Activated naive CD4-positive, alpha-beta T cell treated with anti-CD3 and anti-CD28 coated beads, Interleukin-2, amount 50 U/mL, for 72 hours (primary cell): ENCODE measurements at regions not wholly inside any gene's neighbourhood (a gene's known extent, or its start where the extent isn't known, plus 50 kb on each side); places are given as distances from the start of the nearest gene placed in this dataset.
"Not testable (repeated sequence)": the region's sequence is repeated elsewhere in the genome, so short reads cannot be mapped to it uniquely, and the experiment has no call there.

Experiments
- ATAC-seq, 2 donors: fragments of 150-1000 bp; cut with Tn5 transposase; 2 replicates each; pipeline ENCODE4 v1.10.0; 2021; ENCODE audit warnings: mild to moderate bottlenecking in 2 of 2, moderate library complexity in 2 of 2
- DNase-seq, 2 donors: peaks; one replicate each; pipeline ENCODE4 v3.0.0; 2021 to 2022; ENCODE audit warnings: low spot score in 2 of 2
- H3K27ac Mint-ChIP-seq, 2 donors: one replicate each; pipeline ENCODE4 v1.8.0; 2022; ENCODE audit warnings: mild to moderate bottlenecking in 2 of 2, mixed read lengths in 2 of 2
- H3K36me3 Mint-ChIP-seq, 2 donors: one replicate each; pipeline ENCODE4 v1.8.0; 2022; ENCODE audit warnings: mixed read lengths in 2 of 2
- H3K9me3 Mint-ChIP-seq, 2 donors: one replicate each; pipeline ENCODE4 v1.8.0; 2022; ENCODE audit warnings: mixed read lengths in 2 of 2

DNA sequence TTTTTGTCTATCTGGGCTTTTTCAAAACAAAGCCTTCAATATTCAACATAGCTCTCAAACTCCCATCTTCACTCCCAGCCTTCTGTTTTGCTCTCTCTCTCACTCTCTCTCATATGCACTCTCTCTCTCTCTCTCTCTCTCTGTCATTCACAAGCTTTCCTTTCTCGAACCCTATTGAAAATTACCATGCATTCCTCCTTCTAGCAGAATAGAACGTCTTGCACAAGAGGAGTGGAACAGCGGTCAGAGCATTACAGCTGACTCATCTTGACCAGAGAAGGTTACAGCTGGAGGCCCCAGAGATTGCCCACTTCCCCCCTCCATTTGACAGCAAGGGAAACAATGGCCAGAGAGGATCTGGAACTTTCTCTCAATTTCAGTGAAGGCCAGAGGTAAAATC is 51.0 kb upstream of the LIFR start:
- Mint-ChIP-seq H3K27ac (no peak overlapping the region), H3K9me3 (no peaks in the 10 kb centered on the region), H3K36me3 (no peaks in the 10 kb centered on the region)
- DNase-seq (no peak), ATAC-seq (no peak)

GRCh38 chr5:38607930-38608564 is 51.6 kb upstream of the LIFR start:
- no peak for ATAC-seq
- Mint-ChIP-seq H3K9me3 (no peaks in the 10 kb centered on the region), H3K27ac (no peak overlapping the region), H3K36me3 (no peaks in the 10 kb centered on the region)
- DNase-seq, result no peak

DNA sequence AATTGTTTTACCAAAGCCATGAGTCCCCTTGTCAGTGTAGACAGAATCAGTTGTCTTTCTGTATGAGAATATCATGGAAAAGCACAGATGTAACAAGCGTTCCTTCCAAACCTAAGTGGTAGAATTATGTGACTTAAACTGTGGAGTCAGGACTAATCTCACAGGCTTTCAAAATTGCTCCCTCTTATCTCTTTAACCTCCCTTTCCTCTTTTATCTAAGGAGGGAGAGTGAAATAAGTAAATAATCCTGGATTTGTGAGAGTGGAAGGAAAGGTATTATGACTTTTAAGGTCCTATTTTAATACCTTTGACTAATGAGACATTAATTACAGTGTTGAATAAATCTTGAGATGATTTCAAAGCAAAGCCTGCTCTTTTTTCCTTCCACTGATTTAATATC is 52.4 kb upstream of the LIFR start:
- ATAC-seq, result no peak

GRCh38 chr5:38612851-38613250 is 56.4 kb upstream of the LIFR start:
- H3K36me3 Mint-ChIP-seq, result no peaks in the 10 kb centered on the region
- no peak for ATAC-seq

More for the DNA sequence above, 52.4 kb upstream of the LIFR start:
- Mint-ChIP-seq H3K9me3 (no peaks in the 10 kb centered on the region), H3K36me3 (no peaks in the 10 kb centered on the region), H3K27ac (no peak overlapping the region)
- no peak for DNase-seq

DNA sequence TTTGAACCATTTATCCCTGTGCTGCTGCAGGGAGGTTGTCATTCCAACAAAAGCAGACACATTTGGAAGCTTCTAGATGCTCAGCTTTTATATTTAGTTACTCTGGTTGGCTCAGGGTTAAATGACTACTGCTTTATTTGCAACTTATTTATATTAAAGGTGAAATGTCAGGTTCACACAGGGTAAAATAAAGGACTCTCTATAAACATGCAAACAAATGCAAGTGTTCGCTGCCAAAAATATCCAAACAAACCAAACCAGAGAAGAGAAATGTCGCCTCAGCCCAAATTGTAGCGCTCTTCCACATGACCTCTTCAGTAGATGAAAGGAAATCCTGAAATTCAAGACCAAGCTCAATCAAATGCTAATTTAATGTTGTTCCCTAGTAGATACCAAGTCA is 57.0 kb upstream of the LIFR start:
- Mint-ChIP-seq H3K9me3 (peaks cover 7 to 13% of the 10 kb centered on the region in 2 donors), H3K36me3 (peaks cover 0 to 3% of the 10 kb centered on the region in 2 donors), H3K27ac (no peak overlapping the region)
- DNase-seq (no peak), ATAC-seq (no peak)

More at GRCh38 chr5:38612851-38613250, 56.4 kb upstream of the LIFR start:
- no peak overlapping the region for H3K27ac Mint-ChIP-seq
- DNase-seq, result no peak
- peaks cover 5 to 7% of the 10 kb centered on the region in 2 donors for H3K9me3 Mint-ChIP-seq

DNA sequence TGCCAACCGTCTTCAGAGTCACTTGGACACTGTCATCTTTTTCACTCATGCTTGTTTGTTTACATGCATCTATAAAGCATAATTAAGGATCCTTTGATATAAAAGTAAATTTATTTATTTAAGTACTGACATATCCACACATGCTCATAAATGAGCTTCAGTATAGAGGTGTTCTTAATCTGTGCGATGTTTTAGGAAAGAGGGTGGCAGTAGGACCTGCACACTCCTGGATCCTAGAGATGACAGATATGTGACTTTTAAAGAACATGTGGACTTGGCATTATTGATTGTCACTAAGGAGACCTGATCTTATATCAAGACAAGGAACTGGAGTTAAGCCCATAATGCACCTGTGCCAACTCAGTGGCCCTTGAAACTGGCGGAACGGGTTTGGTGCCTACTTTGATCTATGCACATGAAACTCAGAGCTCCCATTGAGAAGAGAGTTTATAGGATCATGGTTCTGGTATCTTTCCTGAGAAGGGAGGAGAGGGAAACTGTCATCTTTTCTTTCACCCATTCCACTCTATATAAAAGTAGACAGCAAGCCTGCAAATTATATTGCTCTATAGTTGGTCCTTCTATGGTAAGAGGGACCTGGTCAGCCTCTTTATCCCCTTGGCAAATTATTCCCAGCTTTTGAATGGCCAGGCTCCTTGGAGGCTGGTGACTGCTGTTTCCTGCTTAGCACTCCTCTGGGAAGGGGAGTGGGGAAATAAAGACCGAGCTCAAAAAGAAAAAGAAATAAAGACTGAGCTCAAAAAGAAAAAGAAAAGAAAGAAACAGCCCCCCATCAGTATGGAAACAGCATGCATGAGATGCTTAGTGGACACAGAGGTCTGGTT is 57.8 kb upstream of the LIFR start:
- no peak for DNase-seq
- ATAC-seq, result no peak
- H3K36me3 Mint-ChIP-seq, result peaks cover 0 to 8% of the 10 kb centered on the region in 2 donors

DNA sequence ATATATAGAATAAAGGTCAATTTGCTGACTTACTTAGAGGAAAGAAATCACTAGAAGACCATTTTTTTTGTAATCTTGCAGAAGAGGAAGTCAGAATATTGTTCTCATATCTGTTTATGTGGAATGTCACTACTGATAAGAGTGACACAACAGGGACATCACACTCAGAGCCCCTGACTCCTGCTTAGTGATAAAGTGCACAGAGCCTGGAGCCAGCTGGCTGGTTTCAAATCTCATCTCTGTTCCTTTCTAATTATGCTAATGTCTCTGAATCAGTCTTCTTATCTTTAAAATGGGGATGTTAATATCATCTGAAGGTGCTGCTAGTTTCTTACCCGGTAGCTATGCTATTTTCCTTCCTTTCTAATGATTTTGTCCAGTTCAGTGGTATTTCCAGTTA is 58.6 kb upstream of the LIFR start:
- no peak for ATAC-seq

More for the DNA sequence above, 57.8 kb upstream of the LIFR start:
- H3K27ac Mint-ChIP-seq, result no peak overlapping the region
- H3K9me3 Mint-ChIP-seq, result peaks cover 13 to 18% of the 10 kb centered on the region in 2 donors

GRCh38 chr5:38615981-38616451 is 59.6 kb upstream of the LIFR start:
- Mint-ChIP-seq H3K36me3 (peaks cover 0 to 8% of the 10 kb centered on the region in 2 donors), H3K27ac (no peak overlapping the region), H3K9me3 (peaks cover 22 to 24% of the 10 kb centered on the region in 2 donors)
- ATAC-seq, result no peak
- DNase-seq, result no peak

More for the DNA sequence above, 58.6 kb upstream of the LIFR start:
- Mint-ChIP-seq H3K27ac (no peak overlapping the region), H3K9me3 (peaks cover 14 to 18% of the 10 kb centered on the region in 2 donors), H3K36me3 (peaks cover 0 to 8% of the 10 kb centered on the region in 2 donors)
- DNase-seq, result no peak

- peaks cover 22 to 24% of the 10 kb centered on the region in 2 donors for H3K9me3 Mint-ChIP-seq
- H3K27ac Mint-ChIP-seq, result no peak overlapping the region
- peaks cover 0 to 8% of the 10 kb centered on the region in 2 donors for H3K36me3 Mint-ChIP-seq
- ATAC-seq (no peak), DNase-seq (no peak)
These were observed 61.7 kb upstream of the LIFR start for GRCh38 chr5:38618154-38618553.

- Mint-ChIP-seq H3K36me3 (peaks cover 0 to 8% of the 10 kb centered on the region in 2 donors), H3K9me3 (peaks cover 22 to 24% of the 10 kb centered on the region in 2 donors), H3K27ac (no peak overlapping the region)
- ATAC-seq, result no peak
- no peak for DNase-seq
These were observed 64.9 kb upstream of the LIFR start for GRCh38 chr5:38621331-38621730.

GRCh38 chr5:38621840-38622437 is 65.5 kb upstream of the LIFR start:
- ATAC-seq, result no peak
- H3K9me3 Mint-ChIP-seq, result peaks cover 22 to 24% of the 10 kb centered on the region in 2 donors

GRCh38 chr5:38622723-38623129 is 66.3 kb upstream of the LIFR start:
- ATAC-seq (no peak), DNase-seq (no peak)
- peaks cover 17 to 19% of the 10 kb centered on the region in 2 donors for H3K9me3 Mint-ChIP-seq
- H3K27ac Mint-ChIP-seq, result no peak overlapping the region
- peaks cover 0 to 8% of the 10 kb centered on the region in 2 donors for H3K36me3 Mint-ChIP-seq

More at GRCh38 chr5:38621840-38622437, 65.5 kb upstream of the LIFR start:
- DNase-seq, result no peak
- no peak overlapping the region for H3K27ac Mint-ChIP-seq
- peaks cover 0 to 8% of the 10 kb centered on the region in 2 donors for H3K36me3 Mint-ChIP-seq

DNA sequence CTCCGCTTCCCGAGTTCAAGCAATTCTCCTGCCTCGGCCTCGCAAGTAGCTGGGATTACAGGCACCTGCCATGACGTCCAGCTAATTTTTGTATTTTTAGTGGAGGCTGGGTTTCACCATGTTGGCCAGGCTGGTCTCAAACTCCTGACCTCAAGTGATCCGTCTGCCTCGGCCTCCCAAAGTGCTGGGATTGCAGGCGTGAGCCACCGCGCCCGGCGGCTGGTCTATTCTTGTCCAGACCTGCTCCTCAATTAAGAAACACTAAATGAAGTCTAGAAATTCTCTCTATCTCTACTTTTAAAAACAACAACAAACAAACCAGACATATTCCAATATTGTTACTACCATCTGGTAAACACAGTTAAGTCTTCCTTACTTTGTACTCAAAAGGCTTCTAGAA is 68.1 kb upstream of the LIFR start:
- not testable (repeated sequence) for ATAC-seq, H3K27ac Mint-ChIP-seq, H3K36me3 Mint-ChIP-seq, DNase-seq, H3K9me3 Mint-ChIP-seq

GRCh38 chr5:38631376-38631775 is 74.9 kb upstream of the LIFR start:
- Mint-ChIP-seq H3K9me3 (peaks cover 10 to 20% of the 10 kb centered on the region in 2 donors), H3K36me3 (peaks cover 17 to 23% of the 10 kb centered on the region in 2 donors)
- not testable (repeated sequence) for ATAC-seq

GRCh38 chr5:38634568-38635369 is 78.3 kb upstream of the LIFR start:
- H3K36me3 Mint-ChIP-seq, result peaks cover 17 to 19% of the 10 kb centered on the region in 2 donors
- no peak overlapping the region for H3K27ac Mint-ChIP-seq
- no peak for ATAC-seq
- H3K9me3 Mint-ChIP-seq, result peaks cover 11 to 20% of the 10 kb centered on the region in 2 donors
- no peak for DNase-seq

More at GRCh38 chr5:38631376-38631775, 74.9 kb upstream of the LIFR start:
- not testable (repeated sequence) for H3K27ac Mint-ChIP-seq, DNase-seq

DNA sequence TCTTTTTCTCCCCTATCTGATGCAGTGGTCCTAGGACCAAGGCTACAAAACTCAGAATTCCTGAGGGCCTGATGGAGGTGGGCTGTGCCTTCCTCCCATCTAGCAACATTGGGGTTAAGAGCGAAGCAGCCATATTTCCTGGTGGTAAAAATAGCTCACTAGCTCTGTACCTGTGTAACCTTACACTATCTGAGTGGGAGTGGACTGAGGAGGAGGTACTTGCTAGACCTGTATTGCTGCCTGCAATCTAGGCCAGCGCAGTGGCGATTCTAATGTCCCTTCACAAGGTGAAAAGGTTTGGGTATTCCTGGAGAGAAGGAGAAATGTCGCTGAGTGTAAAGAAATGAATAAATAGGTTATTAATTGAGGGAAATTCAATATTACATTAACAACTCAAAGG is 80.2 kb upstream of the LIFR start:
- no peak for ATAC-seq
- DNase-seq, result no peak
- H3K36me3 Mint-ChIP-seq, result peaks cover 15 to 16% of the 10 kb centered on the region in 2 donors
- H3K9me3 Mint-ChIP-seq, result peaks cover 12 to 13% of the 10 kb centered on the region in 2 donors
- no peak overlapping the region for H3K27ac Mint-ChIP-seq
